GM21423 (cell line): ENCODE measurements at regions not wholly inside any gene's neighbourhood (a gene's known extent, or its start where the extent isn't known, plus 50 kb on each side); places are given as distances from the start of the nearest gene placed in this dataset.
"Not testable (repeated sequence)": the region's sequence is repeated elsewhere in the genome, so short reads cannot be mapped to it uniquely, and the experiment has no call there.

Source experiments
- ATAC-seq: cut with Tn5 transposase; IDR thresholded peaks from one replicate; pipeline ENCODE4 v1.9.1; 2021; ENCODE audit warnings: mild to moderate bottlenecking, moderate library complexity; ENCODE audit not compliant: unreplicated experiment

DNA sequence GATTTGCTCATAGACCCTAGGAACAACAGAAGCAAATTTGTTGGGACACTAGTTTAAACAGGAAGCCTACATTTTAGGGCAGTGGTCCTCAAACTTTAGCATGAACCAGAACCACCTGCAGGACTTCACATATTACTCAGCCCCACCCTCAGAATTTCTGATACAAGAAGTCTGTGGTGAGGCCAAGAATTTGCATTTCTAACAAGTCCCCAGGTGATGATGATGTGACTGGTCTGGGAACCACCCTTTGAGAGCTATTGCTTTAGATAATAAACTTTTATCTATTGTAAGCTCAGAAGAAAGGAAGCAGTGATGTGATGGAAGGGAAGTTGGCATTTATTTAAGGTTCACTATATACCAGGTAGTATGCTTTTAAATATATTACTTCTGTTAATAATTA lies 194.0 kb downstream of the FAM181B start:
- ATAC-seq = peak; percentile 86

DNA sequence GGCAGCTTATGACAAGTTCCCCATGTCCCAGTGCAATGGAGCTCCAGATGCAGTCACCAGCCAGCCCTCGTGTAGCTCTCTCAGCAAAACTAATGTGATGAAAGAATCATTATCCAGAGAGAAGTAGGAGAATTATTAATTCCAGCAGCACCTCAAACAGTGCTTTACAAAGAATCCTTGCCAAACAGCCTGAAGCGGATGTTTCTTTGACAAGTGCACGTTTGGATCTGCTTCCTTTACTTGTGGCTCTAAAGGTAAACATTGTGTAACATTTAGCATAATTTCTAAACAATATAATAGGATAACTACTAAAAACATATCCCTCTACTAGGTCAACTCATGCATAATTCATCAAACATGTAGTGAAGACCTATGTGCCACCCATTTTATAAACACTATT lies 197.0 kb downstream of the FAM181B start:
- no peak for ATAC-seq

DNA sequence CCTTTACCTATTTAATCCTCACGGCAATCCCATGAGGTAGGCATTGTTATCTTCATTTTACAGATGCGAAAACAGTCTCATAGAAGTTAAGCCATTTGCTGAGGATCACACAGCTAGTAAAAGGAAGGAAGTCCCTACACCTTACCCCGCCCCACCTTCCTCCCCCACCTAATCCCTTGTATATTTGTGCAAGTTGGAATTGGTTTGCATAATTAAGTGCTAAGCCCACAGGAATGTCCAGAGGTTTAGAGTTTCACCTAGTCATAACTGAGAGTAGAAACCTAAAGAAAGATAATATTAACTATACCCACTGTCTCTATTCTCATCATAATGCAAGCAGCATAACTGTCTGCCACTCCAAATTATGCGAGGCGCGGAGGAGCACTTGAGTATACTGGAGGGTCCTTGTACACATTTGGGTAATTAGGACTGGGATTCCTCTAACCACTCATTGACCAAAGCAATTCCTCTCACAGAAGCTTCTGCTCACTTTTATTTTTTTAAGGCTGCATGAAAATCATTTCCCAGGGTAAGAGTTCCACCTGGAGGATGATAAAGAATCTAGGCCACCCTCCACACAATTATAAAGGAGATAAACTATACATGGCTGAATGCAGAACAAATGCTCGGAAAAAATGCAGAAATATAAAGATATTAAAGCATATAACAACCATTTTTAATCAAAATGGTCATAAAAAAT lies 199.9 kb downstream of the FAM181B start:
- ATAC-seq = no peak

DNA sequence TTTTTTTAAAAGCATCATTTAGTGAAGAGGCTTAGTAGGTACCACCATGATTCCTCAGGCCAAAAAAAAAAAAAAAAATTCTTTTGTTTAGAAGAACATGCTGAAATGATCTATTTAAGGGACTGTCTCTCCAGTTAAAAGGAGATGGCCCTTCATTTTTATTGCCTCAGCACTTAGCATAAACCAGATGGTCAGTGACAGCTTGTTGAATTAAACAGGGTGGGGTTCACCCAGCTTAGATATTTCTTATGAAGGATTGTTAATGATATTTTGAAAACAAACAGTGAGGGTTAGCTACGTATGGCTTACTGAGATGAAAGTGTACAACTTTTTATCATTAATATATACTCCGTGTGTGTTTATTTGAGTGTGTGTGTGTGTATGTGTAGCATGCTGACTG lies 203.7 kb downstream of the FAM181B start:
- ATAC-seq = no peak

DNA sequence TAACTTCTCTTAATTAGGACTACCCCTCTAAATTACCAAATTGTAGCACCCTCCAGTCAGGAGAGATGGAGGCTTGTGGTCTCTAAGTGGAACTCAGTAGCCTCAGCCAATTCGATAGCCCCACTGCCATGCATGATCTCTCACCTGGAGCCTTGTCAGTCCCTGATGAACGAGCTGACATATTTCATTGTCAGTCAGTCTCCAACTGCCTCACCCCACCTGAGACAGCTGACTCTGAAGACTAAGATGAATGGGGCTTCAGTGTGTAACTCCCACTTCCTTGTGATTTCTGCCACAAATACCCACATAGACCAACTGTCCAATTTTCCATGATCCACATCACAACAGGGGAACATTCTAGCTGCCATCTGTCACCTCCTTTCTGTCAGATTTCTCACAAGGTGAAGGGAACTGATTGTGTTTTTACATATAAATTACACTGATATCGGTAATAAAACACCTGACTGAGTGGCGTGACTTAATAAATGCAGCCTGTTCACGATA lies 206.5 kb downstream of the FAM181B start:
- no peak for ATAC-seq

DNA sequence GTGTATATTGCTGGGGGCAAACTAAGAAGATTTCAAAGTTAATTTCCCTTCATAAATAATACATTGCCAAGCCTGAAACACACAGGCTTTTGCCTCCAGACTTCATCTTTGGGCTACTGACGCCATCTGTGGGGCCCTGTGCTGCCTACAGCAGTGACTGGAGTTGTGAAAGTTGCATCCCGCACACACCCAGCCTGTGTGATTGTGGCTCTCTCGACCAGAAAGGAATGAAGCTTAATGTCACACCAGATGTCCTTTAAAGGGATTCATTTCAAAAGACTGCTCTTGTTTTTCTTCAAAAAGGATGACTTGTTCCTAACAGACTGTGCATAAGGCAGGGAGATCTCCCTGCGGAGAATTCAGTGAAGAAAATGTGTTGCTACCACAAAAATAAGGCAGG lies 210.5 kb downstream of the FAM181B start:
- no peak for ATAC-seq

DNA sequence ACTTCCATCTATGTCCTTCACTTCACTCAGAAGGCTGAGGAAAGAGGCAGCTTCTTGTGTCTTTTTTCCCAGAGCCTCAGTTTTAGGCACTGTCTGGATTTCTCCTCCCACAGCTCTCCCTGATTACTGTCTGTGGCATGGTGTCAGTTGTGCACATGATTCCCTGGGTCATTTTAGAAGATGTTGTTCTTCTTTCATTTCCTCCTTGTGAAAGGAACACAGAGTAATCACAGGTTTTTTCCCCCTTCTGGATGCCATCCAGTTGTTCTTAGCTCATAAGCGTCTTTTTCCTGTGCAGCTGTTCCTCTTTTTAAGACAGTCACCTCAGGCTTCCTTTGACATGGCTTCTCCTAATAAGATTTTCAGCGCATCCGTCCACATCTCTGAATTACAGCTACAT lies 212.2 kb downstream of the FAM181B start:
- no peak for ATAC-seq

DNA sequence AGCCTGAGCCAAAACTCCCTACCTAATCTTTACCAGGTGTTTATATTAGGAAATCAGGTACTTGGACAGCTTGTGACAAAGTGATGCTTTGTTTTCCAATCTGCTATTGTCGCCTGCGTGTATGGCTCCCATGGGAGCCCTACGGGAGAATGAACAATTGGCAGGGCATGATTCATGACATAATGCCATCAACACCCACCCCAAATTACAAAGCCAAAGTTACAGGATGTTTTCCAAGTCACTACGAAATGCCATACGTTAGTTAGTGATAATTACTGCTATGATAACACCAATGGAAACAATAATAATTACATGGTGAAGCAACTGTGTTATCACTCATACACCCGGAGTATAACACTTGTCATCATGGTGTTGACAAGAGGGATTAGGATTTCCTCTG lies 226.4 kb downstream of the FAM181B start:
- ATAC-seq = no peak

DNA sequence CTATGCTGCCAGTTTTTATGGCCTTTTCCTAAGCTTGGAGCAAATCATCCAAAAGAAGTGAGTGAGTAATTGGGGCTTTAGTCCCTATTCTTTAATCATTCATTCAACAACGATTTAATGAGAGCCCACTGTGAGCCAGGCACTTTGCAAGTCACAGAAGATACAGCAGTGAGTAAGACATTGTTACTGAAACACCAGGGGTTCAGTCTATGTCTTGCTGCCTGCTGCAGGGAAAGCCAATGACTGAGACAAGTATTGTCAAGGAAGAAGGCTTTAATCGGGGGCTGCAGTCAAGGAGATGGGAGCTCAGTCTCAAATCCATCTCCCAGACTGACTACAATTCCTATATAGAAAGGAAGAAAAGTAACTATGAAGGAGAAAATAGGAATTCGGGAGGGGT lies 228.3 kb downstream of the FAM181B start:
- no peak for ATAC-seq

DNA sequence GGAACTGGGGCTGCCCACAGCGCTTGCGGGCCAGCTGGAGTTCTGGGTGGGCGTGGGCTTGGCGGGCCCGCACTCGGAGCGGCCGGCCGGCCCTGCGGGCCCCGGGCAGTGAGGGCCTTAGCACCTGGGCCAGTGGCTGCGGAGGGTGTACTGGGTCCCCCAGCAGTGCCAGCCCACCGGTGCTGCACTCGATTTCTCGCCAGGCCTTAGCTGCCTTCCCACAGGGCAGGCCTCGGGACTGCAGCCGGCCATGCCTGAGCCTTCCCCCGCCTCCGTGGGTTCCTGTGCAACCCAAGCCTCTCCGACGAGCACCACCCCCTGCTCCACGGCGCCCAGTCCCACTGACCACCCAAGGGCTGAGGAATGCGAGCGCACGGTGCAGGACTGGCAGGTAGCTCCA lies 232.5 kb downstream of the FAM181B start:
- ATAC-seq = not testable (repeated sequence)

DNA sequence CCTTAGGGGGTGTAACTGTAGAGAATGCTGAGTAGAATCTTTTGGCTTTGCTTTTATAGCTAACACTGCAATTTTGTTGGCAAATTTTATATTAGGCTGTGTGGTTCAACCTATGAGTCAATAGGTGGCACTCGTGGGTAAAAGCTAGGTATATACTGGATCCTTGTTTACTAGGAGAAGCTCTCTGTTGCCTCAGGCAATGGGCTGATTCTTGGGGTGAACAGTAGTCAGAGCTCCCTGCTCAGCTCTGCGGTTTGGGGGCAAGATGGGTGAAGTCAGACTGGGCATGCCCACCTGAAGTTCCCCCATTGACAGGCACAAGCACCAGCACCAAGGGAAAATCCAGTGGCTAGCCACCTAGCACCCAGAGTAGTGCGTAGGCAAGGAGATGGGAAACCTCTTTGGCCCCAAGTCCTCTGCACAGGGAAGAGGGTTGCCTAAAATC lies 238.7 kb downstream of the FAM181B start:
- peak; percentile 76 for ATAC-seq

DNA sequence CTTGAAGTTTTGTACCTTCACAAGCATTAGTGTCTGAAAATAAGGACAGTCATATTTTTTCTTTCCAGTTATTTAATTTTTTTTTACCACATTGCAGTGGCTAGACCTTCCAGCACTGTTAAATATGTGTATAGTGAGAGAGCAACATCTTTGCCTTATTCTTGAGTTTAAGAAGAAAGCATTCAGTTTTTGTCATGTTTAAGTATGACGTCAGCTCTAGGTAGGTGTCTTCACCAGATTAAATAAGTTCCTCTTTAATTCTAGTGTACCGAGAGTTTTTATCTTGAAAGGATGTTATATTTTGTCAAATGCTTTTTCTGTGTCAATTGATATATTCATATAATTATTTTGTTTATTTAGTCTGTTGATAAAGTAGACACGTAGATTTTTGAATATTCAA lies 258.8 kb downstream of the FAM181B start:
- no peak for ATAC-seq

DNA sequence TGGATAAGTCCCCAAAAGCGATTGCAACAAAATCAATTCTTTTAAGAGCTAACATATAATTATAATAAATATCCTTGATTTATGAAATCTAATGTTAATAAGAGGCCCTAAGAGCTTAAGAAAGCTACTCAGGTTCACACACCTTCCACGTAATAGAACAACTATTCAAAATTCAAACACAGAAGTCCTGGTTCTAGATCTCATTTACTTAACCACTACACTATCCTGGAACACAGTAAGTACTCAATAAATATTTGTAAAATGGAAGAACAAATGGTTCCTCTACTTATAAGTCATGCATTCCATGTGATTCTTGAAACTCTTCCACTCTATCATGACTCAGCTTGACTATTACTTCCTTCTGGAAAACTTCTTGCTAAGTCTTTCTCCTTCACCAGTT lies 268.2 kb downstream of the FAM181B start:
- no peak for ATAC-seq

DNA sequence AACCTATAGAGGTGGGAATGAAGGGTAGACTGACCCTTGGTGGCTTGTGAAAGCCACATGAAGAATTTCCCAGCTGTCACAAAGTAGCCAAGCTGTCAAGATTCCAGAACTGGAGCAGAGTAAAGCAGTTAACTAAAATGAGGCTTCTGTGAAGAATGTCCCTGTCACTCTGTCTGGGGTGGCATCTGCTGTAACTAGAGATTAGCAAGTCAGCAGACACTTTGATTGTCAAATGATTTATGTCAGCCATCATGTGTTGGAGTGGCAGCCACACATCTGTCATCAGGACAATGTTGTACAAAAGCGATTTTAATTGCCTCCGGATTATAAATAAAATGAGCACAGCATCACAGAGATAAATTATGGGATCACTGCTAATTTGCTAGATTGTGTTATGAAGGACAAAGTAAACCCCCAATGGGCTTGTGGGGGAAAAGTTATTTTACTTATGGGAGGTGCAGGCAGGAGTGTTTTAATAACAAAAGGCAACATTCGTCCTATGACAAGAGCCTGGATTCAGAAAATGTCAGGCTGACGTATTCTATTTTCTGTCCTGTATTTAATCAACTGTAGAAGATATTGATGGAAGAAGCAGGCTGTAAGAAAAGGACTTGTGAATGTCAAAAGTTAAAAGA lies 270.9 kb downstream of the FAM181B start:
- ATAC-seq = no peak

DNA sequence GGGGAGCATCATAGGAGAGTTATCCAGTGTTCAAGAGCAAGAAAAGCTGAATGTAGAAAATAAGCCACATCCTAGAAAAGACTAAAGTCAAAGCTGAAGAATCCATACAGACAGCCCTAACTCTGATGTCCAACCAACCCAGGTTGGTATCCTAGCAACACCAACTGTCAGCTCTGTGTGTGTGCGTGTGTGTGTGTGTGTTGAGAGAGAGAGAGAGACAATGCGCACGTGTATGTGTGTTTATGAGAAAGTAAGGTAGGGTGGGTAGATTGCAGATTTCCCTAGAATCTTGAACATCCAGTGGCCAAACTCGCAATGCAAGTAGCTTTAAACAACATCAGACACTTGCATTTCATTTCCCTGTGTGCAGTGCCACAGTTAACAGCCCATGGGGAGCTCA lies 274.9 kb downstream of the FAM181B start:
- no peak for ATAC-seq

DNA sequence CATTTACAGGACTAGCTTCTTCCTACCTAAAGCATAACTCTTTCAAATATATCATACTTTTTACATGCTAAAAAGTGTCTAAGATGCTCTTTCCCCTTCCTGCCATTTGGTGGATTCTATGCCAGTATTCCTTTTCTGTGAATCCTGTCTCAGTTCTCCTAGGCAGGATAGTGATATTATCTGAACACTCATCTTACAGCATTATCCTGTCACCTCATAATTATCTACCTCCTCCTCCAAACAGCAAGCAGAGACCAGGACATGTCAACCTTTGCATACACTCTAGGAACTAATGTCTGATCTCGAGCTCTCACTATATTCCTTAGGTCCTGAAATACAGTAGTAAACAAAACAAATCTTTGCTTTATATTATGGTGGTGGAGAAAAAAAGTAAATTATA lies 275.5 kb downstream of the FAM181B start:
- ATAC-seq = no peak

DNA sequence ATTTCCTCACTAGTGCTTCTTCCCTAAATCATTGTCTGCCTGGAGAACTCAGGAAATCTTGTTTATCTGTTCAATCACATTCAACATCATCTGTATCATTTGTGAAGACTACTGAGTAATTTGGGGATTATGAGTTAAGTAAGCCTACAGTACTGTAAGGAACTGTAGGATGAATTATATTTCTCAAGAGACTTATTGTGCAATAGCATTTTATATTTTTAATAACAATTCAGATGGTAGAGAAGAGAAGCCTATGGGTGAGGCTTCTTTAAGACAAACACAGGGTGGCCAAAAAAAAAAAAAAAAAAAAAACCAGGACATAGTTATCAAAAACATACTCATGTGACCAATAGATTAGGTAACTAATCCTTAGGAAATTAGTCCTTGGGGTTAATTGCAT lies 282.7 kb downstream of the FAM181B start:
- no peak for ATAC-seq

DNA sequence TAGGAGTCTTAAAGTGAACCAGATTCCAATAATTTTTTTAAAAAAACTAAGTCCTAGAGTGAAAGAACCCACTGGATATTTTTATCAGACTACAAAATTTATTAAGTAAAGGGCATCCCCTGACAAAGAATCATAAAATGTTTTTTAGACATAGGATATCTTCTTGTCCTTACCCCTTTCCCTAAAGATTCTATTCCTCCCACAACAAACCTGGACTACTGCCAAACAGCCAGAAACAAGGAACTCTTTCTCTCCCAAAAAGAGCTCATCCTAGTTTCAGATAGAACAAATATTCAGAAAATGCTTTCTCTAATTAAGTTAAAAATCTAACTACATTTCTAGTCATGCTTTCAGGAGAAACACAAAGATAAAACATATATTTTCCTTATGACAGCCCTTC lies 327.1 kb downstream of the FAM181B start:
- no peak for ATAC-seq

DNA sequence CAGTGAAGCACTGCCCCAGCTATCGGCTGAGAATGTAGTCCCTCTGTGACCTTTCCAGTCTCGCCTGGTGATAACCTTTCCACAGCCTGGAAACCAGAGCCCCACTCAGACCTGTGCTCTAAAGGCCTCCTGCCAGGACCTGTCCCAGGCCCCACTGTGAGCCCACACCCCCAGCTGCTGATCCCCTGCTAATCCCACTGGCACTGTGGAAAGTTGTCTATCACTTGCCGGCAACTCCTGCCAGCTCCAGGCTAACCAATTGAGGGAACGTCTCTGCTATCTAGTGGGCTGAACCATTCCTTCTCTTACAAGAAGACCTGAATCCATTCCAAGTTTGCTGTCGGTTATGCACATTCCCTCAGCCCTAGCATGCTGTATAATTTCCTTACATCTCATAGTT lies 328.2 kb downstream of the FAM181B start:
- no peak for ATAC-seq

DNA sequence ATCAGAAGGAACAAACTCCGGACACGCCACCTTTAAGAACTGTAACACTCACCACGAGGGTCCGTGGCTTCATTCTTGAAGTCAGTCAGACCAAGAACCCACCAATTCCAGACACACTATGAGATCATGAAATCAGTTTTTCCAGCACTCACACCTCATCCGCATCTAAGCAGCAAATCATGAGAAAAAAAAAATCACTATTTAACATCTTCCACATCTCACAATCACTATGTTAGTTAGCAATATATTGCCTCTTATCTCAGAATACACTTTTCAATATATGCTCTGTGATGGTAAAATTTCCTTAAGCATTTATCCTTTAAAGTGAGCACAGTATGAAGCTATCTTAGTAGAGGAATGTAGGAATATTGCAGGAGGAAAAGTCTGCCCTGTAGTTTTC lies 328.7 kb downstream of the FAM181B start:
- no peak for ATAC-seq

DNA sequence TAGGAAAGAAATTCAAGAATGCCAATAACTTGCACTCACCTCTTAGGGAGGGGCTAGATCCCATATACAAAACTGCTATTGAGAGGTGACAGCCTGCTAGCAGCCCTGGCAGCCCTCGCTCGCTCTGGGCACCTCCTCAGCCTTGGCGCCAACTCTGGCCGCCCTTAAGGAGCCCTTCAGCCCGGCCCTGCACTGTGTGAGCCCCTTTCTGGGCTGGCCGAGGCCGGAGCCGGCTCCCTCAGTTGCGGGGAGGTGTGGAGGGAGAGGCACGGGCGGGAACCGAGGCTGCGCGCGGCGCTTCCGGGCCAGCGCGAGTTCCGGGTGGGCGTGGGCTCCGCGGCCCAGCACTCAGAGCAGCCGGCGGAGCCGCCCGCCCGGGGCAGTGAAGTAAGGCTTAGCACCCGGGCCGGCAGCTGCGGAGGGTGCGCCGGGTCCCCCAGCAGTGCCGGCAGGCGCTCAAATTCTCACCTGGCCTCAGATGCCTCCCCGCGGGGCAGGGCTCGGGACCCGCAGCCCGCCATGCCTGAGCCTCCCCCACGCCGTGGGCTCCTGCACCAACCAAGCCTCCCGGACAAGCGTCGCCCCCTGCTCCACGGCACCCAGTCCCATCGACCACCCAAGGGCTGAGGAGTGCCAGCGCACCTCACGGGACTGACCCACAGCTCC lies 329.9 kb downstream of the FAM181B start:
- no peak for ATAC-seq

DNA sequence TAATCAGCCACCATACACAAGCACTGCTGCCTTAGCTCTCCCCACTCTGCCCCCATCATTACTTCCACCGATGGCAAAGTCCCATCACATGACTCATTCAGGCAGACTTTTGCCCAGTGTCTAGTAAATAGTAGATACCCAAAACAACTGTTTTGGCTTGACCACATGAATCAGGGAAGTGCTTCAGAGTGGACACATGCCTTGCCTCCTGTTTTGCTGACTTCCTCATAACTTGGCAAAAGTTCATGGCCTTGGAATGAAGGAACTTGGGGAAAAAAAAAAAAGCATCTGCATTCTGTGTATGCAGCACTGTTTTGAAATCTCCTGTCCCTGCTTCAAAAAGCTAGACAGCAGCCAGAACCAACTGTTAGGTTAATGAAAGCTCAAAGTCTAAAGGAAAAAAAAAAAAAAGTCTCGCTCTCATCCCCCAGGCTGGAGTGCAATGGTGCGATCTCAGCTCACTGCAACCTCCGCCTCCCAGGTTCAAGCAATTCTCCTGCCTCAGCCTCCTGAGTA lies 335.3 kb downstream of the FAM181B start:
- ATAC-seq = no peak
